Spleen (tissue), 7 donors: ENCODE measurements at regions not wholly inside any gene's neighbourhood (a gene's known extent, or its start where the extent isn't known, plus 50 kb on each side); places are given as distances from the start of the nearest gene placed in this dataset.

Source experiments
- CTCF ChIP-seq, 11 experiments: fragments of 200-600 bp in 7 of 11; fragments of 450-650 bp in 4 of 11; sonication (generic) in 4 of 11; IDR thresholded peaks in 8 of 11; conservative IDR thresholded peaks in 3 of 11; 1 replicate in 7 of 11; 2 replicates in 4 of 11; pipeline versions ENCODE4 v1.4.0 to v1.8.0; 2016 to 2021; ENCODE audit warnings: antibody characterized with exemption in 11 of 11, inconsistent platforms in 4 of 11, mild to moderate bottlenecking in 1 of 11
- POLR2AphosphoS5 ChIP-seq, 3 donors: sonication (generic); formaldehyde crosslinking; IDR thresholded peaks; one replicate each; pipeline ENCODE4 v1.5.1; 2017; ENCODE audit warnings: antibody characterized with exemption in 3 of 3
- donor health status: DM: no; HTN: no; CAD: no; lungs with moderate emphysema.
- donor health status: DM: no; HTN: no; CAD: no.
- donor health status: DM: no; HTN: no; CAD: no.

GRCh38 chr5:101153526-101153925 is 250.4 kb upstream of the ST8SIA4 start:
- TF ChIP-seq CTCF (IDR thresholded peaks at IDR 0.05 in 8 of 11, conservative IDR thresholded peaks at IDR 0.05 in 3 of 11): no peak
- no peak for TF ChIP-seq POLR2AphosphoS5 (IDR thresholded peaks at IDR 0.05)
